ENCODE measurements at regions not wholly inside any gene's neighbourhood (a gene's known extent, or its start where the extent isn't known, plus 50 kb on each side); places are given as distances from the start of the nearest gene placed in this dataset.

- no peak for TF ChIP-seq CTCF (conservative IDR thresholded peaks at IDR 0.05; ENCODE audit: low read depth in 2 of 2)
- TF ChIP-seq POLR2AphosphoS5 (IDR thresholded peaks at IDR 0.05; ENCODE audit: low read depth): no peak
- no peak for TF ChIP-seq ZNF114 (CRISPR knock-in tag; IDR thresholded peaks at IDR 0.05)
- no peak for TF ChIP-seq STAT1 (IDR thresholded peaks at IDR 0.05; ENCODE audit: unreplicated experiment)
Observed at GRCh38 chr7:155943251-155943899, 131.1 kb upstream of the SHH start (continued).

GRCh38 chr7:155942226-155942950 lies 130.1 kb upstream of the SHH start:
- no peak for ATAC-seq
- Mint-ChIP-seq H3K9me3 (peaks cover 23% of the 10 kb centered on the region), H3K27me3 (ENCODE audit: insufficient read depth, low read depth, poor library complexity) (peaks cover 3% of the 10 kb centered on the region), H3K27ac (no peak overlapping the region), H3K4me3 (no peak overlapping the region), H3K36me3 (ENCODE audit: low read depth) (no peaks in the 10 kb centered on the region; the same call in 1 of the 3 replicates), H3K4me1 (peaks cover 4% of the 10 kb centered on the region; the same call in 2 of the 3 replicates)
- H3K9me2 ChIP-seq (ENCODE audit: insufficient read depth): no peaks in the 10 kb centered on the region
- no peak for DNase-seq (ENCODE audit: low spot score)
- no peak overlapping the region for H3K27ac ChIP-seq (ENCODE audit: low read depth)
- H4K20me1 ChIP-seq (replicated peaks; ENCODE audit: insufficient read depth): no peaks in the 10 kb centered on the region
- no peaks in the 10 kb centered on the region for H3F3A ChIP-seq (replicated peaks; ENCODE audit: low read depth)
- no peak overlapping the region for H2AFZ ChIP-seq
- H3K4me1 ChIP-seq (ENCODE audit: insufficient read depth): no peaks in the 10 kb centered on the region
- H3K4me2 ChIP-seq: no peak overlapping the region
- H3K79me2 ChIP-seq (replicated peaks; ENCODE audit: insufficient read depth): no peaks in the 10 kb centered on the region
- no peak overlapping the region for H3K4me3 ChIP-seq
- no peaks in the 10 kb centered on the region for H3K36me3 ChIP-seq (ENCODE audit: insufficient read depth)
- no peaks in the 10 kb centered on the region for H3K27me3 ChIP-seq (ENCODE audit: insufficient read depth)
- TF ChIP-seq JUNB (IDR thresholded peaks at IDR 0.05; ENCODE audit: unreplicated experiment) (no peak), NANOG (IDR thresholded peaks at IDR 0.05; ENCODE audit: borderline replicate concordance) (no peak), EZH2phosphoT487 (IDR thresholded peaks at IDR 0.05; ENCODE audit: unreplicated experiment) (no peak), CTCF (conservative IDR thresholded peaks at IDR 0.05; ENCODE audit: low read depth in 2 of 2) (no peak), STAT1 (IDR thresholded peaks at IDR 0.05; ENCODE audit: unreplicated experiment) (no peak), POLR2AphosphoS5 (IDR thresholded peaks at IDR 0.05; ENCODE audit: low read depth) (no peak), ZNF114 (CRISPR knock-in tag; IDR thresholded peaks at IDR 0.05) (no peak), ZNF331 (CRISPR knock-in tag; IDR thresholded peaks at IDR 0.05; ENCODE audit: low read depth) (no peak), EZH2 (IDR thresholded peaks at IDR 0.05; ENCODE audit: low read depth, unreplicated experiment) (no peak)
- TF ChIP-seq, protein P1, sequence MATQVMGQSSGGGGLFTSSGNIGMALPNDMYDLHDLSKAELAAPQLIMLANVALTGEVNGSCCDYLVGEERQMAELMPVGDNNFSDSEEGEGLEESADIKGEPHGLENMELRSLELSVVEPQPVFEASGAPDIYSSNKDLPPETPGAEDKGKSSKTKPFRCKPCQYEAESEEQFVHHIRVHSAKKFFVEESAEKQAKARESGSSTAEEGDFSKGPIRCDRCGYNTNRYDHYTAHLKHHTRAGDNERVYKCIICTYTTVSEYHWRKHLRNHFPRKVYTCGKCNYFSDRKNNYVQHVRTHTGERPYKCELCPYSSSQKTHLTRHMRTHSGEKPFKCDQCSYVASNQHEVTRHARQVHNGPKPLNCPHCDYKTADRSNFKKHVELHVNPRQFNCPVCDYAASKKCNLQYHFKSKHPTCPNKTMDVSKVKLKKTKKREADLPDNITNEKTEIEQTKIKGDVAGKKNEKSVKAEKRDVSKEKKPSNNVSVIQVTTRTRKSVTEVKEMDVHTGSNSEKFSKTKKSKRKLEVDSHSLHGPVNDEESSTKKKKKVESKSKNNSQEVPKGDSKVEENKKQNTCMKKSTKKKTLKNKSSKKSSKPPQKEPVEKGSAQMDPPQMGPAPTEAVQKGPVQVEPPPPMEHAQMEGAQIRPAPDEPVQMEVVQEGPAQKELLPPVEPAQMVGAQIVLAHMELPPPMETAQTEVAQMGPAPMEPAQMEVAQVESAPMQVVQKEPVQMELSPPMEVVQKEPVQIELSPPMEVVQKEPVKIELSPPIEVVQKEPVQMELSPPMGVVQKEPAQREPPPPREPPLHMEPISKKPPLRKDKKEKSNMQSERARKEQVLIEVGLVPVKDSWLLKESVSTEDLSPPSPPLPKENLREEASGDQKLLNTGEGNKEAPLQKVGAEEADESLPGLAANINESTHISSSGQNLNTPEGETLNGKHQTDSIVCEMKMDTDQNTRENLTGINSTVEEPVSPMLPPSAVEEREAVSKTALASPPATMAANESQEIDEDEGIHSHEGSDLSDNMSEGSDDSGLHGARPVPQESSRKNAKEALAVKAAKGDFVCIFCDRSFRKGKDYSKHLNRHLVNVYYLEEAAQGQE (IDR thresholded peaks at IDR 0.05; ENCODE audit: unreplicated experiment): no peak
- TF ChIP-seq, protein P2, sequence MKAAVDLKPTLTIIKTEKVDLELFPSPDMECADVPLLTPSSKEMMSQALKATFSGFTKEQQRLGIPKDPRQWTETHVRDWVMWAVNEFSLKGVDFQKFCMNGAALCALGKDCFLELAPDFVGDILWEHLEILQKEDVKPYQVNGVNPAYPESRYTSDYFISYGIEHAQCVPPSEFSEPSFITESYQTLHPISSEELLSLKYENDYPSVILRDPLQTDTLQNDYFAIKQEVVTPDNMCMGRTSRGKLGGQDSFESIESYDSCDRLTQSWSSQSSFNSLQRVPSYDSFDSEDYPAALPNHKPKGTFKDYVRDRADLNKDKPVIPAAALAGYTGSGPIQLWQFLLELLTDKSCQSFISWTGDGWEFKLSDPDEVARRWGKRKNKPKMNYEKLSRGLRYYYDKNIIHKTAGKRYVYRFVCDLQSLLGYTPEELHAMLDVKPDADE (IDR thresholded peaks at IDR 0.05): no peak

Measured in GM23338 (cell line).